Iris pigment epithelial cell (primary cell): ENCODE measurements at regions not wholly inside any gene's neighbourhood (a gene's known extent, or its start where the extent isn't known, plus 50 kb on each side); places are given as distances from the start of the nearest gene placed in this dataset.

Source experiments
- DNase-seq: peaks from one replicate; pipeline ENCODE4 v3.0.0-alpha.2; 2011; ENCODE audit warnings: low read depth

DNA sequence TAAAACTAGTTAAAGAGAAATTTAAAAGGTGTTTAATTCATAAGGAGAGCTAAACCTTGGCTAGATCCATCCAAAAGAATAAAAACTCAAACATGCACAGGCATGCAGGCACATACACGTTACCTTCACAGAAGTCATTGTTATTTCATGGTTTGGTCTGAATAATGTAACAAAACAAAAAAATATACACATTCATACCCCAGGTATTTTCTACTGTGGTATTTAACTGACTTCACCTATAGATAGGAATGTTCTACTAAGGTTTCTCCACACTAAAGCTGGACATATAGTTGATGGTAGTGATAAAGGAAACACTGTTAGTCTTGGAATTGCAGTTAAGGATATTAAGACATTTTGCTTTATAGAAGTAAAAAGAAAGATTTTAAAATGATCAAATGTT is 283.6 kb upstream of the PCDH10 start:
- no peak for DNase-seq

DNA sequence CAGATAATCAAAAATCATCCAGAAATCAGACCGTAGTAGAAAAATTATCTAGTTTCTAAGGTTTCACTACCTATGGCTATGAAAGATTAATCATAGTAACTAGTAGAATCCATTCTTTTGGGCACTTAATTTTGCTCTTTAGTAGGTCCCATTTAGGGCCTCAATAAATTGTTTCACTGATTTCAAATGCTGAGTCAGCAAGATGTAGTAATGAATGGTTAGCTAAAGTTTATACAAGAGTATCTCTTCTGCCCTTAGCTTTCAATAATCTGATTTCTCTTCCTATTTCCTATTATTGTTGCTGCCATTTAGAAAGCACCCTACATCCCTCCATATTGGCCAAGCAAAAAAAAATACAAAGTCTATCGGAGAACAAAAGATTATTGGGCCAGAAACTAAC is 283.2 kb upstream of the PCDH10 start:
- DNase-seq, result no peak

- no peak for DNase-seq
Measured at GRCh38 chr4:132866616-132867015, 282.5 kb upstream of the PCDH10 start.

DNA sequence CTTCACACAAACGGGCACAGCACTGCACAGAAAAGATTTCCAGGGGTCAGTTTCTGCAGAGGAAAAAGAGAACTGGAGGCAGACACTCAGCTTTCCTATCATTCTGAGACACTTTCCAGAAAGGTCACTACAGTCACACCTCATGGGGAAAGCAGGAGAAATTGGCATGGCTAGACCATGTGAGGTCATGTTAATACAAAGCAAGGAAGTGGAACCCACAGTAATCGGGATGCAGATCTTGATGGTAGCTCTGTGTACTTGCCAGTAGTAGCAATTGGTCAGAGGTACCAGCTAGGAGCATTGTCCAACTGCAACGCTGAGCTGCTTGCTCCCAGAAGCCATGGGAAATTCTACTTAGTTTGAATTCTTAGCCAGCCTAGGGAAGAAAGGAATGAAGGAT is 255.3 kb upstream of the PCDH10 start:
- no peak for DNase-seq

DNA sequence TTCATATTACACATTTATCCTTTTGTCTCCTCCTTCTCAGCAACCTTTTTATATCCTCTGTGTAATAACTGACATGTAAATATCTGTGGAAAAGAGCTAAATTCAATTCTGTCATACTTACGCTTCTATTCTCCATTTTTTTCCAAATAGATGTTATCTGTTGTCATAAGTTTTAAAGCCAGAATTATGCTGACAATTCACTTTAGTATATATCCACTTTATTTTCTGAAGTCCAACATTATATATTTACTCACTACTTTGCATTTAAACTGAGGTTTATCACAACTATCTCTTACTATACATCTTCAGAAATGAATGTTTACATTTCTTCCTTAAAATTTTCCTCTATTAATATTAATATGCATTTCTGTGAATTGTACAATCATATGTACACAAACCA is 247.9 kb upstream of the PCDH10 start:
- no peak for DNase-seq

DNA sequence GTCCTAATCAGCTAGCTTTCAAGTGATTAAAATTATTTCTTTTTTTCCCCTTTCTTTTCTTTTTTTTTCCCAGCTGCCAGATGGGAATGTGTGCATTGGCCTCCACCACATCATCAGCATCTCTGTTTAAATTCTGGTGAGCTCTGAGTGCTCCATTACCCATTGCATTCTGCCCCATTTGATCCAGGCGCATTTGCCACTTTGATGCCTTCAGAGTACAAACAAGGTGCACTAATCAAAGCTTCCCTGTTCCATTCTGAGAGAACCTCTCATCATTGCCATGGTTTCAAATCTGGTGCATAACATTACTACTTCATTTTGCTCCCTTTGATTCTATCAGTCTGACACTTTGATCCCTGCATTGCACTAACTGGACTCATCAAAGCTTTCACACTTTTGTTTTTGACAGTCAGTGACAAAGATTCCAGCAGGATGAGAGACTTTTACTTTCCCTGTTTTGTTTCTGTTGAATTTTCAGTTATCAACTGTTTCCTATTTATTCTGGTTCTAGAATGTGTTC is 238.8 kb upstream of the PCDH10 start:
- no peak for DNase-seq

- no peak for DNase-seq
Measured at GRCh38 chr4:132918096-132918495, 231.0 kb upstream of the PCDH10 start.

DNA sequence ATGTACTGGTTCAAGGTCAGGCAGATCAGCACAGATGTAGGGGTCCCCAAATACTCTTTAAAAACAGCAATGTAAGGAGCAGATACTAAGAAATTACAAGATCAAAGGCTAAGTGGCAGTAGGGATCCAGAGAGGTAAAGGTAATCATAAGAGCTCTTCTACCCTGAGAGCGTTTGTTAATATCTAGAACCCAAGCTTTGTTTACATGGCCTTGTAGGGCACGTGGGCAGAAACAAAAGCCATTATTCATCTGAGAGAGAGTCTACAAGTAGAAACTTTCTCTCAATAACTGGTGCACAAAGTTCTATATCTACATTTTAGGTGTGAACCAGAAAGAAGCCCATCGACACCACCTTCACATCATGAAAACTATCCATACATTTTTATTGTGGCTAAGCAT is 225.6 kb upstream of the PCDH10 start:
- no peak for DNase-seq

DNA sequence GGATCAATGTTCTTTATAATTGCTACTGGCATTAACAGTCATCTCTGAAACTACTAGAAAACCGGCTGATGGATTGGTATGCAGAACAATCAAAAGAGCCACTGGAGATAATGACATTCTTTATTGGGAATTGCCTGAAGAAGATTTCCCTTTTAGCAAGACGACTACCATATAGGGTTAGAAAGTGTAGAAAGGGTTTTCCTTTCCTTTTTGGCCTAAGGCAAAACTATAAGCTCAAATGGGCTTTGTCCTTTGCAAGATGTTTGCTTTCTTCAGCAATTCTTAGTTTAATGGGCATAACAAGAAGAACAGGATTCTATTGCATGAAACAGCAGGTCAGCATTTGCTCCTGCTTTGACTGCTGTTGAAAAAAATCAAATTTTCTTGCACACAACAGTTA is 214.2 kb upstream of the PCDH10 start:
- DNase-seq, result no peak

DNA sequence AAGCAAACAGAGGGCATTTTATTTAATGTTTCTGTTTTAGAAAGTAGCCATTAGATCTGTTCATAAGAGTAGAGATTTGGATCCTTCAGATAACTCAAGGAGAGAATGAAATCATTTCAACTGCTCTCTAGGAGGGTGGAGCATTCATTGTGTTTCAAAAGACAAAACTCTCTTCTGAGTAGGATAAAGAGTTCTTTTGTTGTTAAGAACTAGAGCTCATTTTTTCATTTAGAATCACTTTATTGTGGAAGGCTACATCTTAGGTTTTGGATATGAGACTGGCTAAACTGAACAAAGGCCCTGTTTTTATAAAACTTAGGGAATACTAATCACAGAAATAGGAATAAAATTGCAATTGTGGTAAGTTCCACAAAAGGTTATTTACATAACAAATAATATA is 193.9 kb upstream of the PCDH10 start:
- DNase-seq, result no peak

GRCh38 chr4:132956962-132957361 is 192.1 kb upstream of the PCDH10 start:
- no peak for DNase-seq

- no peak for DNase-seq
Measured at GRCh38 chr4:132958457-132959263, 190.4 kb upstream of the PCDH10 start.

DNA sequence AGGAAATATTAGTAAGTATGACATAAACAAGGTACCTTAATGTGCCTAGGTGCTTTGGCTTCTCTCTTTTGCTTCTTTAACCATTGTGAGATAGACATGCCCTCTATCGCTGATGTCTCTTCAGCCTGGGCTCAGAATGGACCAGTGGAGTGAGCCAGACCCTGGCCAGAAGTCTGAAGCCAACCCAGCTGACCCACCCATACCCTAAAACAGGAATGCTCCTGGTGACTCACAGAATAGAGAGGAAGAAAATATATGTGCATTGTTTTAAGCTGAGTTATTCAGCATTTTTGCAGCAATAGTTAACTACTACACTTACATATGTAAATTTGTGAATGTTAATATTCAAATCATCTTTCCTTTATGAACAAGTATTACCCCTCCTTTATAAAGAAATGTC is 167.5 kb upstream of the PCDH10 start:
- DNase-seq, result no peak

- DNase-seq, result no peak
Measured at GRCh38 chr4:132982151-132982550, 166.9 kb upstream of the PCDH10 start.

DNA sequence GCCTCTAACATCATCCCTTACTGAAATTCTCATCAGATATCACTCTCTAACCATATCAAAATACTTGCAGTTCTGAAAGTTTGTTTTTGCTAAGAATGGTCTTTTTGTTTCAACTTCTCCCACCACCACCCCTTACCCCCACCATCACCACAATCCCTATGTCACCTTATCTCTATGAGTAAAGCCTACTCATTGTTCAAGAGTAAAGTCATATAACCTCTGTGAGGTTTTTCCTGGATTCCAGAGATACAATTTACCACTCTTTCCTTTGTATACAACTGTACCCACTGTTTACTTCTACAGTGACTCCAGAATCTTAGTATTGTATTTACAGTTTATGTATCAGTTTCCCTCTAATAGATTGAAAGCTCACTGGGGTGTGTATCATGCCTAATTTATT is 158.0 kb upstream of the PCDH10 start:
- DNase-seq, result no peak

DNA sequence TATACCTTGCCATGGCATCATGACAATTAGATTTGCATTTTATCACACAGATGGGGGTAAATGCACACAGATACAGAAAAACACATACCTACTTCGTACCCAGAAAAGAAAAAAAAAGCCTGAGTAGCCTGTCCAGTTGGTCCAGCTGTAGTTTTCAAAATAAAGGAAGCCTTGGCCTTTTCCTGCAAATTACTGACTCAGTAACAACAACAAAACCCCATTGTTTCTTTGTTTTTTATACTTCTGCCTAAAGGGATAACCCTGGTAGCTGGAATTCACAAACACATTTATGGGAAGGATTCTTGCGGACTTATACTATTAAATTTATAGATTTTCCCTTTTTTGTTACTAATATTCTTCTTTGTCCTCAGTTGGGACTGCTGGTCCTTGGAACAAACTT is 156.4 kb upstream of the PCDH10 start:
- DNase-seq, result no peak

DNA sequence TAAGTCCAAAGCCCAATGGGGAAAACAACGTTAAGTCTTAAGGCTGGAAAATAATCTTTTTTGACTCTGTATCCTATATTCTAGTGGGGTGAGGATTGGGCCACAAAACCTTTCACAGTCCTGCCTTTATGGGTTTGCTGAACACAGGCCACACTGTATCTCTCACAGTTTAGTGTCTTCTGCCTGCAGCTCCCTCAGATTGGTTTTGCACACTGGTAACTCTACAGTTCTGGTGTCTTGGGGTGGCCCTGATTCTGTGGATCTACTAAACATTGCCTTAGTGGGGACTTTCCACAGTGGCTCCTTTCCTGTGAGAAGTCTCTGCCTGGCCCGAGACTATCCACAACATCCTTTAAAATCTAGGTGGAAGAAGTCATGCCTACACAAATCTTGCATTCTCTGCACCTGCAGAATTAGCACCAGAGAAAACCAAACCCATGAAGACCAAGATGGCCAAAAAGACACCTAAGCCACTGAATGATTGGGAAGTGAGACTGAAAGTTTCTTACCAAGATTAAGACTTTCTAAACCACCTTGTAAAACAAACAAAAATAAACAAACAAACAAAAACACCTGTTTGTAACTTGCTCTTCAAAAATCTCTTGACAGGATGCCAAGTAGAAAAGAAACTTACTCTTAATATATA is 150.4 kb upstream of the PCDH10 start:
- DNase-seq, result no peak

GRCh38 chr4:133000012-133000411 is 149.1 kb upstream of the PCDH10 start:
- peak; percentile 26 for DNase-seq

DNA sequence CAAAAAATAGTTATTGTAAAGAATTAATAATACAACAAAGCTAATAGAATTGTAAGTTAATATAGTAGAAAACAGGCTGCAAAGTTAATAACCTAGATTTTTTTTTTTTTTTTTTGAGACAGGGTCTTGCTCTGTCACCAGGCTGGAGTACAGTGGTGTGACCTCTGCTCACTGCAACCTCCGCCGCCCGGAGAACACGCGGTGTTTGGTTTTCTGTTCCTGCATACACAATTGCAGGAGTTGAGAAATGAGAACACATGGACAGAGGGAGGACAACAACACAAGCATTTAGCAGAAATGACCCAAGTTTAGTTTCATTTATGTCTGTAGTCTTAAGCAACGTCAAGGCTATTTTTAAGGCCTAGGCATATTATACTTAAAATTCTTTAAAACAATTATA is 145.9 kb upstream of the PCDH10 start:
- no peak for DNase-seq

DNA sequence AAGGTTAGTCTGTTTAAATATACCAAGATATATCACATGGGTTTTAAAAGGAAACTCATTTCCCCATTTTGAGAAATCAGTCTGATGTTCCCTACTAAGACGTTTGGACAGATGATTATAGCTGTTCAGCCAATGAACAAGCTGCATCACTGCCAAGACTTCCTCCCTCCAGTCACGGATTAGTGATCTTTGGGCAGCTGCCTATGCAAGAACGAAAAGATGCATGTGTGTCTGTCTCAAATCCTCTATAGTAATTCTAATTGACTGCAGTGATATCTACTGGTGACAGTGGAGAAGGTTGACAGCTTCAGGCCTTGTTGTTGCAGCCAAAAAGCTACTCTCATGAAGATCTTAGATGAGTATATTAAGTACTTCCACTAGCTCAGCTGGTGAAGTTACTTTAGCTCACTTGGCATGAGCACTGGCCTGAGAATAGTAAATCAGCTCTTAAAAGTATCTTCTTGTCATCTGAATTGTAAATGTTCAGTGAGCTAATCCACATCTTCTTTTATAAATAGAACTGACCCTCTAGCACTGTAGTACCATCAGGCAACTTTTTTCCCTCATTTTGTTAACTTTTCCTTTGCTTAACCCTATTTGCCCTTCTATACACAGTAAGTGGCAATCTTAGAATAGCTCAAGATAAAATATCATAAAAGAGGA is 134.5 kb upstream of the PCDH10 start:
- no peak for DNase-seq

DNA sequence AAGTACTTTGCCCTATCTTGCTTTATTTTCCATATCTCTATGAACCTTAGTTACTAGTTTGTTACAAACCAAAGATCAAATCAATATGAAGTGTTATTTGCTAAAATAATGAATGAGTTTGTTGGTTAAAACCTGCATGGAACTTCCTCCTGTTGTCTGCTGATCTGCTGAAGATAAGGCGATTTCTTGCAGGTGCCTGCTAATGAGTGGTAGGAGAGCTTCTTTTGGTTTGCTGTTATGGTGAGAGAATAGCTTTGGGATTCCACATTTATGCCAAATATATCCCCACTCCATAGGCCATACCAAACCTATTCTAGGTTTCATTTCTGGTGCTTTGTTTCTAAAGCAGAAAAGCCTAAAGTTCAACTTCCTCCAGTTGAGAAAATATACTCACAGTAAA is 103.8 kb upstream of the PCDH10 start:
- no peak for DNase-seq

- DNase-seq, result no peak
Measured at GRCh38 chr4:133046156-133046555, 102.9 kb upstream of the PCDH10 start.

DNA sequence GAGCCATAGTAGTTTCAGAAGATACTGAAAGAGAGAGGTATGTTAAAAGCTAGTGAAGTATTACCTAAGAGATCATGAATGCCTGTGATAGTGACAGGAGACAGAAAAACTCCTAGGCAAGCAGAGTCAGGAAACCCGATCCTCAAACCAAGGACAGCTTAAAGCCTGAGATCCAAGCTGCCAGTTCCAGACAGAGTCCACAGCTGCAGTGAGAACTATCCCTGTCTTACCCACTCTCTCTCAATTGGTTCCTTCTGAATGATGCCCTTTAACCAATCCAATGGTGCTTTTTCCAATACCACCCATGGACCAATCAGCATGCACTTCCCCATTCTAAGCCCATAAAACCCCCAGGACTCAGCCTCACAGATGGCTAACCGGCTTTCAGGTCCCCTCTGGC is 90.4 kb upstream of the PCDH10 start:
- DNase-seq, result no peak
